ENCODE measurements at regions not wholly inside any gene's neighbourhood (a gene's known extent, or its start where the extent isn't known, plus 50 kb on each side); places are given as distances from the start of the nearest gene placed in this dataset.

GRCh38 chr5:98157368-98157767, 616.1 kb upstream of the RGMB start:
- TF ChIP-seq POLR2A (IDR thresholded peaks at IDR 0.05): no peak
- TF ChIP-seq CTCF (IDR thresholded peaks at IDR 0.05): no peak
- no peak for TF ChIP-seq POLR2AphosphoS5 (IDR thresholded peaks at IDR 0.05; ENCODE audit: insufficient read depth in 1 of 2, low read depth in 1 of 2)
